GM11168 (cell line): ENCODE measurements at regions not wholly inside any gene's neighbourhood (a gene's known extent, or its start where the extent isn't known, plus 50 kb on each side); places are given as distances from the start of the nearest gene placed in this dataset.

Source experiments
- in situ Hi-C: fragments of 300-500 bp; cut with MboI; formaldehyde crosslinking; loops from one replicate; pipeline ENCODE4 v1.12.0; 2022; ENCODE audit warnings: low sequenced_read_pairs; ENCODE audit not compliant: unreplicated experiment

DNA sequence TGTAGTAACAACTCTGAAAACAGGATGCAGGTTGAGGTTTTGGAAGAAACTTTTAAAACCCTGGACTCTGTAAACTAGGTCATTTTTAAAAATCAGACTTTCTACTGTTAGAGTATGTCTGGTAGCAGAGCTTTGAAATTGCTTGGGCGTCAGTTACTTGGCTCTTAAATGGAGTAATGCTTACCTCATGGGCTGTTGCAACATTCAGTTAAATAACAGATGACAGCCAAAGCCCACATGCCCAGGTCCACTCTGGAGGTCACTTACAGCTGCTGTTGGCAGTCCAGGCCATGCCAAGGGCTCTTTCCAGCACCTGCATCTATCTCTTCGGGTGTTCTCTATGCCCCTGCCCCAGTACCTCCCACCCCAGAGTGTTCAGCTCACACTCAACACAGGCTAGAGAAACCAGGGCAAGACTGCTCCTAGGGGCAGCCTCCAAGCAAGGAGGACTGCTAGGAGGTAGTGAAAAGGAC is 96.4 kb downstream of the BANF2 start:
- in situ Hi-C loops: no loop called here

DNA sequence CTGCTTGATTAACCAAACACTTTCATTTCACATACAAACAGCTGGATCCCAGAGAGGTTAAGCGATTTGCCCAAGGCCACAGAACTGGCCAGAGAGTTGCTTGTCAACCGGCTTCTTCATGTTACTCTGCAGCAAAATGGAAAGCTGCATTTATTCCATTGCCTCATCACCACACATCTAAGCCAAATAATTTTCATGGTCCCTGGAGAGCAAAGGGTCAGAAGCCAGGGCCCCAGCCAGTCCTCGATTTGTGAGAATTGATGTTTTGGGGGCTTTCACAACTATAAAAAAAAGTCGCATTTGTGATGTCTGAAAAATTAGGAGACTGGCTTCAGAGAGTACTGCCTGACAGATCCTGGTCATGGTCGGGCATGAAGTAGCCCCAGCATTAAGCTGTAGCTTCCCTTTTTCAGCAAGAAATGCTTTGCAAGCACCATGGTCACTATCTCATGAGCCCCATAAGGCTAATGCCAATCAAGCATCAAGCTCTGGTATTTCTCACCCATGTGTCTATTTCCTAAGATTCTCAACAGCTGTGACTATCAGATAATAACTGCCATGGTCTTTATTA is 95.8 kb downstream of the BANF2 start:
- in situ Hi-C loops: no loop called here

DNA sequence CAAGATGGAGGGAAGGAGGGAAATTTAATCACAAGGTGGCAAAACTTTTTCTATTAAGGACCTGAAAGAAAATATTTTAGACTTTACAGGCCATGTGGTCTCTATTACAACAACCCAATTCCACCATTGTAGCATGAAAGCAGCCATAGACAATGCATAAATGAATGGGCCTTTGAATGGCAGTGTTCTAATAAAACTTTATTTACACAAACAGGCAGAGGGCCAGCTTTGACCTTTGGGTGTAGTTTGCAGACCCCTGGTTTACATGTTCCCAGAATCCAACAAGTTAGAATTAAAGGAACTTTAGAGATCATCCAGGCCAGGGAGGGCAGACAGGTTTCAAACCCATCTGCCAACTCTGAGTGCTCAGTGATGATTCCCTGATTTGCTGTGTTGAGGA is 95.2 kb downstream of the BANF2 start:
- in situ Hi-C loops: no loop called here

DNA sequence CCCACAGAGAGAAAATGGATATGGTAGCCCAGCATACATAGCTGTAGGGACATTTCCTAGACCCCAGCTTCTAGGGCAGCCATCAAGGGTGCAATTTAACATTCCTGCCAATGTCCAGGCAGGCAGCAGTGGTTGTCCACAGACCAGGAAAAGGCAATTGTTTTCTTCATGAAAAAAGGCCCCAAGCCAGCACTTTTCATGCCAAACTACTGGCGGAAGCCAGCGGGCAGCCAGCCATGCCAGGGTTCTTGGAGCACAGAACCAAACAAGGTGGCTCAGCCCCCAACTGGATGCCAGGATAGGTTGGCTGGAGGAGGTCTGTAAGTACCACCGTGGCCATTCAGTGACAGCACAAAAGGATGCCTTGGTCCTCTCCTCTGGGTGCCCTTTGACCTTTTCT is 94.6 kb downstream of the BANF2 start:
- in situ Hi-C loops: no loop called here

DNA sequence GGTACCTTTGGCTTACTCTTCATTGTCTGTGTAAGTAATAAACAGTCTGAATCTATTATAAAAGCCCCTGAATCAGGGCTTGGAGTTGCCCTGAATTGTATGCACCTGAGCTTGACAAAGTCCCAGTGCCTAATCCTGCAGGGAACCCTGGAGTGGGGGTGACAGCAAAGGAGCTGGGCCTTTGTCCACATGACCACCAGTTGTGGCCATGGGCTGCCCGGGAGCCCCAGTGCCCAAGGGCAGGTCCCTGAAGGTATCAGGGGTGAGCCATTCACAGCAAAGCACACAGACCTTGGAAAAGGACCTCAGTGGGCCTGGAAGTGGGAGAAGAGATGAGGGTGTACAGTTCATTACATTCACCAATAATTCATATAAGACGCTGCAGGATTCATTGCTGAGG is 94.2 kb downstream of the BANF2 start:
- in situ Hi-C loops: no loop called here

DNA sequence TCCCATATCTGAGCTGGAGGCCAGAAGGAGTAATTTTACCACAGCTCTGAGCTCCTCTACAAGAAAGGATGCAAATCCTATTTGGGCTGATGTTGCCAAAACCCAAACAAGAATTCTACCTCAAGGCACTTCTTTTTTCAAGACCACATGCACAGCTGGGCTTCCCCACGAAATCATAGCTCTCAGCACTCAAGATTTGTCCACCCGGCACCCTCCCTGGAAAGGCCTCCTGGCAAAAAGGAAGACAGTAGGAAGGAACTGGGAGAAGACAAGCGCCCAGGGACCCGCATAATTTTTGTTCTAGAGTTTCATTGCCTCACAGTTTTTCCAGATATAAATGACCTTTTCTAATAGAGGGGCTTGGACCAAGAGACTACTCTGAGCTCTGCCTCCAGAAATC is 90.5 kb downstream of the BANF2 start:
- in situ Hi-C loops: no loop called here

DNA sequence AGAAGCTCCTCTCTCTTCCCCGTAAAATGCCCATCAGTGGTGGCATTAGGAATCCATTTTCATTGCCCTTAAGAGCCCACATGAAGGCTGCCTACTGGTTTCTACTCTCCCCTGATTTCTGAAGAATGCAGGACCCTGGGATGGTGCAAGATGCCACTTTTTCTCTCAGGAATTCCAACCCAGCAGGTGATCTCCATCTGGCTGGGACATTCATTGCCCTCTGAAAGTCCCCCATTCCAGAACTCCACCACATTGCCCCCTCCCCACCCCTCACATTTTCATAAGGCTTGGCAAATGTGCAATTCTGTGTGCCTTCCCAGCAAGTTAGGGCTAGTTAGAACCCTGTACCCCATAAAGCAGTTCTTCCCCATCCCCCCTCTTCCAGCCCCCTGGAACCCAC is 88.0 kb downstream of the BANF2 start:
- in situ Hi-C loops: no loop called here

DNA sequence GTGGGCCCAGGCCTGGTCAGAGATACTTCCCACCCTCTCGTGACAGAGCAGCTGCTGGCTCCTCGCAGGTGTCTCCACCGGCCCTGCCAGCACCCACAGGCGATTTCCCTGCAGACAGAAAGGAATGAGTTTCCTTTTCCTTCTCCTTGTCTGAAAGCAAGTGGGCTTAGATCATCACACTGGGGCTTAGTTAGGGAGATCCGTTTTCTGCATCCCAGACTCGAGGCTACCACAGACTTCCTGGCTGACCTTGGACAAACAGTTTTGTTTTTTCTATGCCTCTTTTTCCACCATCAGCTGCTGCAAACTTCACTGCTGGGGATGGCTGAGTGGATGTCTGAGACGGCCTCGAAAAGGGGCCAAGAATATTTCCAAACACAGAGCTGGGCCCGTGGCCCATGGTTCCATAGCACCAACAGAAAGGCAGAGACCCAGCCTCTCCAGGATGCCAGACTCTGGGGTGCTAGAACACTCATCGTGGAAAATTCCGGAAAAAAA is 86.5 kb downstream of the BANF2 start:
- in situ Hi-C loops: no loop called here
